GM12878 (cell line): ENCODE measurements at regions not wholly inside any gene's neighbourhood (a gene's known extent, or its start where the extent isn't known, plus 50 kb on each side); places are given as distances from the start of the nearest gene placed in this dataset.

Source experiments
- ATAC-seq: fragments of 200-7000 bp; cut with Tn5 transposase; 3 replicates; pipeline ENCODE4 v1.9.1; 2020; ENCODE audit warnings: mild to moderate bottlenecking, moderate library complexity
- BruUV-seq: library from RNA; stranded (reverse); fragments of 400-500 nt; replicated peaks from 2 replicates; lab custom pipeline; 2021; lab: Mats Ljungman, UMichigan
- CTCF ChIA-PET: fragments of 300-600 bp; sonication (Branson Sonifier 250); formaldehyde crosslinking; extraction: SDS; loops from one replicate; lab custom pipeline; 2021; ENCODE audit warnings: inconsistent platforms; lab: Yijun Ruan, JAX
- POLR2A ChIA-PET: fragments of 350-600 bp; formaldehyde crosslinking; extraction: SDS; loops from one replicate; lab custom pipeline; 2021; ENCODE audit warnings: inconsistent platforms; lab: Charles Lee
- RAD21 ChIA-PET: fragments of 300-600 bp; sonication (Branson Sonifier 250); formaldehyde crosslinking; loops from one replicate; lab custom pipeline; 2023; ENCODE audit warnings: antibody characterized with exemption; ENCODE audit not compliant: unreplicated experiment; lab: Charles Lee
- SMC1A ChIA-PET: fragments of 300-600 bp; sonication (Branson Sonifier 250); formaldehyde crosslinking; loops from one replicate; lab custom pipeline; 2023; ENCODE audit not compliant: unreplicated experiment, uncharacterized antibody; lab: Charles Lee
- DNase-seq: peaks from one replicate; pipeline ENCODE4 v3.0.0-alpha.2; 2011; ENCODE audit warnings: low read depth, low spot score
- FAIRE-seq: peaks from 3 replicates; lab custom pipeline; 2011; peaks lifted over from hg19 to GRCh38; lab: Jason Lieb, UNC
- H2AFZ ChIP-seq: 2 replicates; pipeline ENCODE4 v1.6.0; 2011; ENCODE audit warnings: low read depth, low read length, control low read depth; ENCODE audit not compliant: control insufficient read depth
- H3K27ac ChIP-seq: 2 replicates; pipeline ENCODE4 v1.5.1; 2011; ENCODE audit warnings: control low read depth; ENCODE audit not compliant: control insufficient read depth, insufficient read depth
- H3K27me3 ChIP-seq, 2 experiments: replicated peaks in 1 of 2; 2 replicates each; pipeline versions ENCODE4 v1.6.0 to v1.6.1; 2011; ENCODE audit warnings: low read length in 1 of 2; ENCODE audit not compliant: control insufficient read depth in 2 of 2, insufficient read depth in 2 of 2
- H3K36me3 ChIP-seq, 2 experiments: 2 replicates each; pipeline ENCODE4 v1.5.1; 2011; ENCODE audit warnings: low read length in 1 of 2; ENCODE audit not compliant: control insufficient read depth in 2 of 2, insufficient read depth in 2 of 2
- H3K4me1 ChIP-seq: 2 replicates; pipeline ENCODE4 v1.6.1; 2011; ENCODE audit warnings: mild to moderate bottlenecking, low read length, moderate library complexity, mixed read lengths; ENCODE audit not compliant: control insufficient read depth, insufficient read depth
- H3K4me2 ChIP-seq: 2 replicates; pipeline ENCODE4 v1.6.0; 2011; ENCODE audit warnings: control low read depth; ENCODE audit not compliant: control insufficient read depth, insufficient read depth
- H3K4me3 ChIP-seq: fragments of 200-600 bp; sonication (generic); 2 replicates; pipeline ENCODE4 v1.5.1; 2016
- H3K79me2 ChIP-seq: 2 replicates; pipeline ENCODE4 v1.6.0; 2011; ENCODE audit warnings: low read length; ENCODE audit not compliant: control insufficient read depth, insufficient read depth
- H3K9ac ChIP-seq: 2 replicates; pipeline ENCODE4 v1.8.0; 2011; ENCODE audit warnings: low read length, control low read depth, mixed read lengths; ENCODE audit not compliant: control insufficient read depth, insufficient read depth
- H3K9me3 ChIP-seq: replicated peaks from 3 replicates; pipeline ENCODE4 v1.5.1; 2011; ENCODE audit warnings: mild to moderate bottlenecking, low read length; ENCODE audit not compliant: control insufficient read depth, insufficient read depth
- H4K20me1 ChIP-seq: 2 replicates; pipeline ENCODE4 v1.6.0; 2011; ENCODE audit not compliant: control insufficient read depth, insufficient read depth
- CBX3 ChIP-seq: fragments of 200-600 bp; sonication (generic); IDR thresholded peaks from 2 replicates; pipeline ENCODE4 v1.6.1; 2016; ENCODE audit warnings: low read depth, borderline replicate concordance
- CREB1 ChIP-seq: IDR thresholded peaks from 2 replicates; pipeline ENCODE4 v1.6.1; 2012; ENCODE audit warnings: low read depth, mild to moderate bottlenecking, inconsistent platforms
- KLF5 ChIP-seq: fragments of 450-650 bp; IDR thresholded peaks from 2 replicates; pipeline ENCODE4 v1.6.1; 2014; ENCODE audit warnings: mild to moderate bottlenecking; ENCODE audit not compliant: partially characterized antibody
- MEF2B ChIP-seq: fragments of 450-650 bp; IDR thresholded peaks from 2 replicates; pipeline ENCODE4 v1.6.1; 2018; ENCODE audit warnings: mild to moderate bottlenecking, moderate library complexity; ENCODE audit not compliant: partially characterized antibody, poor library complexity, severe bottlenecking
- MTA3 ChIP-seq: IDR thresholded peaks from 2 replicates; pipeline ENCODE4 v1.6.1; 2012; ENCODE audit warnings: low read length, inconsistent platforms, borderline replicate concordance
- NFIC ChIP-seq: IDR thresholded peaks from 2 replicates; pipeline ENCODE4 v1.6.1; 2012; ENCODE audit warnings: low read depth, mild to moderate bottlenecking, inconsistent platforms, low read length, moderate library complexity
- NFYB ChIP-seq: IDR thresholded peaks from 2 replicates; pipeline ENCODE4 v1.6.1; 2011; ENCODE audit warnings: low read depth, mild to moderate bottlenecking, low read length, improper control_type of control experiment, moderate library complexity; ENCODE audit not compliant: insufficient read depth
- NKRF ChIP-seq: fragments of 450-650 bp; conservative IDR thresholded peaks from 2 replicates; pipeline ENCODE4 v1.6.1; 2017; ENCODE audit warnings: mild to moderate bottlenecking, moderate library complexity
- PRDM15 ChIP-seq: fragments of 450-650 bp; formaldehyde crosslinking; IDR thresholded peaks from 2 replicates; pipeline ENCODE4 v1.4.0; 2020; ENCODE audit warnings: mild to moderate bottlenecking, moderate library complexity
- SMARCA5 ChIP-seq: fragments of 450-650 bp; IDR thresholded peaks from 2 replicates; pipeline ENCODE4 v1.6.1; 2017; ENCODE audit warnings: mild to moderate bottlenecking
- YY1 ChIP-seq: IDR thresholded peaks from 2 replicates; pipeline ENCODE4 v1.6.1; 2011; ENCODE audit warnings: low read depth, mild to moderate bottlenecking, low read length
- ZNF622 ChIP-seq: fragments of 450-650 bp; IDR thresholded peaks from 2 replicates; pipeline ENCODE4 v1.6.1; 2017; ENCODE audit warnings: mild to moderate bottlenecking, inconsistent platforms
- WGBS: methylation state at CpG from one replicate; pipeline ENCODE4 v1.1.6; 2016; ENCODE audit warnings: low lambda C conversion rate; ENCODE audit not compliant: insufficient replicate concordance, insufficient coverage; ENCODE audit errors: missing lambda C conversion rate; 5-methylcytosine and 5-hydroxymethylcytosine counted together
- in situ Hi-C: fragments of 300-500 bp; cut with MboI; formaldehyde crosslinking; loops from 9 replicates; pipeline ENCODE4 v1.14.3; 2018; ENCODE audit warnings: mixed read lengths
- intact Hi-C: fragments of 100-400 bp; cut with micrococcal nuclease; formaldehyde crosslinking; loops from one replicate; pipeline ENCODE4 v1.14.2; 2022; ENCODE audit not compliant: unreplicated experiment

- Histone ChIP-seq H2AFZ (no peak overlapping the region), H3K9me3 (no peaks in the 10 kb centered on the region), H3K4me3 (no peak overlapping the region)
- in situ Hi-C loops: no loop called here
- no peak for FAIRE-seq
- no TSS peak for BruUV-seq
- 36% methylated on average over 3 of the region's 3 CpGs for WGBS
- POLR2A ChIA-PET: no interaction called here
- DNase-seq: no peak
- no peak for TF ChIP-seq MEF2B
- TF ChIP-seq ZNF622: no peak
- TF ChIP-seq CREB1: no peak
- TF ChIP-seq CBX3: no peak
- TF ChIP-seq, all 136 proteins: peak for 0
- H3K4me1 ChIP-seq: no peaks in the 10 kb centered on the region
- H3K4me2 ChIP-seq: no peak overlapping the region
- ChIA-PET SMC1A (no interaction called here), CTCF (no interaction called here), RAD21 (no interaction called here)
- H3K36me3 ChIP-seq: no peaks in the 10 kb centered on the region
- H3K79me2 ChIP-seq: no peaks in the 10 kb centered on the region
- H3K9ac ChIP-seq: no peak overlapping the region
- ATAC-seq: no peak
- no peak overlapping the region for H3K27ac ChIP-seq
- no peaks in the 10 kb centered on the region for H4K20me1 ChIP-seq
- intact Hi-C loops: no loop called here
- H3K27me3 ChIP-seq: no peaks in the 10 kb centered on the region
Observed at GRCh38 chr3:177745607-177746005, 548.3 kb upstream of the TBL1XR1 start.

- POLR2A ChIA-PET: no interaction called here
- no peak for TF ChIP-seq MTA3
- TF ChIP-seq NKRF: no peak
- no peak for TF ChIP-seq KLF5
- no peak for TF ChIP-seq PRDM15 (CRISPR knock-in tag)
- no peak for TF ChIP-seq YY1
- no peak for TF ChIP-seq SMARCA5
- TF ChIP-seq NFYB: no peak
- no peak for TF ChIP-seq NFIC
Observed at GRCh38 chr3:177746337-177746933, 549.2 kb upstream of the TBL1XR1 start.

More at GRCh38 chr3:177746337-177746933, 549.2 kb upstream of the TBL1XR1 start:
- DNase-seq: no peak
- Histone ChIP-seq H3K4me3 (no peak overlapping the region), H3K9ac (no peak overlapping the region), H3K4me1 (no peaks in the 10 kb centered on the region), H3K4me2 (no peak overlapping the region), H3K27me3 (no peaks in the 10 kb centered on the region), H3K27ac (no peak overlapping the region), H4K20me1 (no peaks in the 10 kb centered on the region), H2AFZ (no peak overlapping the region), H3K79me2 (no peaks in the 10 kb centered on the region), H3K9me3 (no peaks in the 10 kb centered on the region), H3K36me3 (no peaks in the 10 kb centered on the region)
- no peak for FAIRE-seq
- ChIA-PET SMC1A (interaction anchor here (1.1 kb wide), 1 partner anchor 107 kb away, joined by 3 read pairs; no protein-coding TSS in a partner anchor), RAD21 (no interaction called here), CTCF (interaction anchor here (0.6 kb wide), 1 partner anchor 1041 kb away, joined by 3 read pairs; no protein-coding TSS in a partner anchor)
- ATAC-seq: no peak
- WGBS: 2% methylated on average over 3 of the region's 3 CpGs
- no TSS peak for BruUV-seq
- in situ Hi-C loops: no loop called here
- intact Hi-C loops: no loop called here
